ENCODE measurements at regions not wholly inside any gene's neighbourhood (a gene's known extent, or its start where the extent isn't known, plus 50 kb on each side); places are given as distances from the start of the nearest gene placed in this dataset.

- no peak overlapping the region for H3K4ac ChIP-seq (replicated peaks; ENCODE audit: insufficient read length, low read depth, low read length)
- H3K14ac ChIP-seq (ENCODE audit: insufficient read length): no peak overlapping the region
- H2BK12ac ChIP-seq (ENCODE audit: low read depth, low read length): no peak overlapping the region
- ChIA-PET CTCF (ENCODE audit: partially characterized antibody) (interaction anchor here (1.2 kb wide), 1 partner anchor 24 kb away, joined by 3 read pairs; no protein-coding TSS in a partner anchor), POLR2A (ENCODE audit: partially characterized antibody) (no interaction called here)
- H3K4me2 ChIP-seq (ENCODE audit: insufficient read depth in 1 of 2, low read depth in 2 of 2, low read length in 2 of 2): no peak overlapping the region
- H3K9me3 ChIP-seq (ENCODE audit: insufficient read depth in 2 of 2, low read depth in 1 of 2, low read length in 1 of 2): no peaks in the 10 kb centered on the region
- H3K27me3 ChIP-seq (replicated peaks in 1 of 4; ENCODE audit: control insufficient read depth in 3 of 4, extremely low read depth in 1 of 4, insufficient read depth in 3 of 4, low read length in 3 of 4): no peaks in the 10 kb centered on the region
- DNase-seq (ENCODE audit: low read depth in 1 of 2, low spot score in 2 of 2): no peak
- 91% methylated on average over 5 of the region's 5 CpGs; no CpG with 5 or more reads in 1 of the 2 experiments for WGBS, 2 experiments (ENCODE audit: extremely low coverage in 1 of 2, insufficient coverage in 1 of 2, insufficient read length in 1 of 2, insufficient replicate concordance in 2 of 2, low coverage in 1 of 2, low lambda C conversion rate in 2 of 2, missing lambda C conversion rate in 1 of 2)
- H3K79me1 ChIP-seq (ENCODE audit: low read depth, low read length): no peaks in the 10 kb centered on the region
- no peak overlapping the region for H2AFZ ChIP-seq (ENCODE audit: low read length)
- H3K9ac ChIP-seq (replicated peaks in 1 of 4; ENCODE audit: extremely low read depth in 1 of 4, low read depth in 3 of 4, low read length in 3 of 4): no peak overlapping the region
- no peak overlapping the region for H2BK120ac ChIP-seq (replicated peaks; ENCODE audit: low read depth, low read length)
- H4K91ac ChIP-seq (replicated peaks; ENCODE audit: insufficient read length, low read length): no peak overlapping the region
- H4K5ac ChIP-seq (ENCODE audit: insufficient read length, low read depth, low read length): no peak overlapping the region
- H3K23me2 ChIP-seq (ENCODE audit: low read depth, low read length): no peaks in the 10 kb centered on the region
- no peak overlapping the region for H4K8ac ChIP-seq (ENCODE audit: extremely low read depth, insufficient read depth, low read length)
- no peaks in the 10 kb centered on the region for H3K79me2 ChIP-seq (ENCODE audit: control insufficient read depth in 1 of 2, insufficient read depth in 2 of 2, low read length in 2 of 2)
- FAIRE-seq: no peak
- H3K4me1 ChIP-seq (replicated peaks in 1 of 4; ENCODE audit: control insufficient read depth in 3 of 4, insufficient read depth in 4 of 4, low read length in 3 of 4): no peaks in the 10 kb centered on the region
- TF ChIP-seq SRF (IDR thresholded peaks at IDR 0.05; ENCODE audit: low read depth, low read length): no peak
- TF ChIP-seq CREB1 (IDR thresholded peaks at IDR 0.05): no peak
- no peak for TF ChIP-seq CBX8 (IDR thresholded peaks at IDR 0.05; ENCODE audit: borderline replicate concordance, low read depth, low read length)
- no peak for TF ChIP-seq BCL11A (IDR thresholded peaks at IDR 0.05; ENCODE audit: low read depth in 2 of 2, low read length in 2 of 2)
- TF ChIP-seq GABPA (IDR thresholded peaks at IDR 0.05; ENCODE audit: borderline replicate concordance, insufficient read depth, low read length): no peak
- no peak for TF ChIP-seq MAX (IDR thresholded peaks at IDR 0.05)
- no peak for TF ChIP-seq JUN (IDR thresholded peaks at IDR 0.05; ENCODE audit: low read depth, low read length)
- no peak for TF ChIP-seq TCF12 (IDR thresholded peaks at IDR 0.05; ENCODE audit: low read depth, low read length)
- TF ChIP-seq SP1 (IDR thresholded peaks at IDR 0.05; ENCODE audit: low read depth, low read length): no peak
- TF ChIP-seq SP4 (IDR thresholded peaks at IDR 0.05; ENCODE audit: low read length): no peak
- TF ChIP-seq CTCF (IDR thresholded peaks at IDR 0.05; ENCODE audit: control extremely low read depth in 1 of 3, insufficient read depth in 1 of 3, low read depth in 1 of 3, low read length in 3 of 3): no peak
- no peak for TF ChIP-seq RFX5 (IDR thresholded peaks at IDR 0.05; ENCODE audit: borderline replicate concordance, low read depth, low read length)
- TF ChIP-seq JUND (IDR thresholded peaks at IDR 0.05; ENCODE audit: low read length): no peak
- no peaks in the 10 kb centered on the region for H4K20me1 ChIP-seq (replicated peaks in 1 of 2; ENCODE audit: control insufficient read depth in 1 of 2, insufficient read depth in 2 of 2, low read length in 2 of 2)
- H3K56ac ChIP-seq (replicated peaks; ENCODE audit: insufficient read length, low read depth, low read length): no peak overlapping the region
- H2AK5ac ChIP-seq (ENCODE audit: low read depth, low read length): no peak overlapping the region
- no peak overlapping the region for H2BK5ac ChIP-seq (ENCODE audit: low read depth, low read length)
- H2BK20ac ChIP-seq (ENCODE audit: low read length): no peak overlapping the region
- no peaks in the 10 kb centered on the region for H3K36me3 ChIP-seq (ENCODE audit: control insufficient read depth in 2 of 4, insufficient read depth in 4 of 4, low read length in 3 of 4)
- no peak overlapping the region for H3K4me3 ChIP-seq (ENCODE audit: extremely low read depth in 1 of 4, insufficient read depth in 2 of 4, low read depth in 3 of 4, low read length in 4 of 4)
- H3K23ac ChIP-seq (ENCODE audit: insufficient read length): no peak overlapping the region
- no peak overlapping the region for H3K27ac ChIP-seq (ENCODE audit: low read depth, low read length)
- H3K18ac ChIP-seq (ENCODE audit: extremely low read depth, low read length): no peak overlapping the region
- no peak overlapping the region for H2BK15ac ChIP-seq (ENCODE audit: low read length)
Measured at GRCh38 chr5:124353016-124353415, 393.4 kb downstream of the ZNF608 start.

All from H1 (cell line).